GM12872 (cell line): ENCODE measurements at regions not wholly inside any gene's neighbourhood (a gene's known extent, or its start where the extent isn't known, plus 50 kb on each side); places are given as distances from the start of the nearest gene placed in this dataset.

Experiments
- TF ChIP-seq, protein P1 (sequence below): IDR thresholded peaks from 3 replicates; pipeline ENCODE4 v1.5.1; 2011; ENCODE audit warnings: low read depth, mild to moderate bottlenecking, low read length, moderate library complexity; ENCODE audit not compliant: insufficient read depth

DNA sequence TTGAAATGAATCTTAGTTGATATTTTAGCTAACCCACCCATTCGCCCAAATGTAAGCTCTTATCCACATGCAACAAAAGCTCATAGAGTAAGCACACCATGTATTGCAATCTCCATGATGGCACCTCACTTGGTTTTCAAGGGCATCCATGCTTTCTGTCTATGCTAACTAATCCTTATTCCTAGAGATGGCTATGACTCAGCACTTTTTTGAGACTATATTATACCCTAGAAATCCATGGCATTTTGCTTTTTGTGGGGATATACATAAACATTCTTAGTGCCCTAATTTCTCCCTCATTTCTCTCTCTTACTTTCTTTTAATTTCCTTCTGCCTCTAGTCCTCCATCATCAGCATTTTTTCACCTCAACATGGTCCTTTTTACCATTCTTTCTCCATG is 168.5 kb upstream of the STT3B start:
- TF ChIP-seq, protein P1, sequence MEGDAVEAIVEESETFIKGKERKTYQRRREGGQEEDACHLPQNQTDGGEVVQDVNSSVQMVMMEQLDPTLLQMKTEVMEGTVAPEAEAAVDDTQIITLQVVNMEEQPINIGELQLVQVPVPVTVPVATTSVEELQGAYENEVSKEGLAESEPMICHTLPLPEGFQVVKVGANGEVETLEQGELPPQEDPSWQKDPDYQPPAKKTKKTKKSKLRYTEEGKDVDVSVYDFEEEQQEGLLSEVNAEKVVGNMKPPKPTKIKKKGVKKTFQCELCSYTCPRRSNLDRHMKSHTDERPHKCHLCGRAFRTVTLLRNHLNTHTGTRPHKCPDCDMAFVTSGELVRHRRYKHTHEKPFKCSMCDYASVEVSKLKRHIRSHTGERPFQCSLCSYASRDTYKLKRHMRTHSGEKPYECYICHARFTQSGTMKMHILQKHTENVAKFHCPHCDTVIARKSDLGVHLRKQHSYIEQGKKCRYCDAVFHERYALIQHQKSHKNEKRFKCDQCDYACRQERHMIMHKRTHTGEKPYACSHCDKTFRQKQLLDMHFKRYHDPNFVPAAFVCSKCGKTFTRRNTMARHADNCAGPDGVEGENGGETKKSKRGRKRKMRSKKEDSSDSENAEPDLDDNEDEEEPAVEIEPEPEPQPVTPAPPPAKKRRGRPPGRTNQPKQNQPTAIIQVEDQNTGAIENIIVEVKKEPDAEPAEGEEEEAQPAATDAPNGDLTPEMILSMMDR, result no peak

DNA sequence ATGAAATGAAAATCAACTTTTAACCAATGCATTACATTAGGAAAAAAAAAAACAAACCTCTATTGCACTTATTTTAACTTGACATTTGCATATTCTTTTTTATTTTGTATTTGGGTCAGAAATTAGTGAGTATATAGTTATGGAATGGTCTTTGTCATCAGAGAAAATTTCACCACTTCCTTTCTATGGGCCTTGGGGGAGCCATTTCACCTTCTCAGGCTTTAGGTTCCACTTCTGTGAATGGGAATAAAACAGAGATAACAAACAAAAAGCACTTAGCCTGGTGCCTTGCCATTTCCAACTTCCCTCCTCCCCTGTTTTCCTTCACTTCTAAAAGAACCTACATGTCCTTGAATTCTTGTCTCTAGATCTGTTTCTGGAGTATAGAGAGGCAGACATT is 168.0 kb upstream of the STT3B start:
- TF ChIP-seq, protein P1, result 0 out of 3 replicates have a peak, but pooled peaks have one; percentile 6

DNA sequence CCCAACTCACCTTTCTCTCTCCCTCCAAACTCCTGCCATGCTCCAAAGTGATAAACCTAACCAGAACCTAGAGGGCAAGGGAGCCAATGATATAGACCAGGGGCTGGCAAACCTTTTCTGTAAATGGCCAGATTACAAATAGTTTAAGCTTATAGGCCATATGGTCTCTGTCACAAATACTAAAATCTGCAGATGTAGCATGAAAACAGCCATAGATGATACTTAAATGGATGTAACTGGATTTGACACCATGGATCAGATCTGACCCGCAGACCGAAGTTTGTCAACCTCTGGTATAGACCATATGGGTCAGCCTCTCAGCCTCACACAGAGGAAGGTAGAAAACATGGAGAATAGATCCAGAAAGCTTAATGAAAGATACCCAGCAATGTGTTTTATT is 165.2 kb upstream of the STT3B start:
- TF ChIP-seq, protein P1, result no peak

DNA sequence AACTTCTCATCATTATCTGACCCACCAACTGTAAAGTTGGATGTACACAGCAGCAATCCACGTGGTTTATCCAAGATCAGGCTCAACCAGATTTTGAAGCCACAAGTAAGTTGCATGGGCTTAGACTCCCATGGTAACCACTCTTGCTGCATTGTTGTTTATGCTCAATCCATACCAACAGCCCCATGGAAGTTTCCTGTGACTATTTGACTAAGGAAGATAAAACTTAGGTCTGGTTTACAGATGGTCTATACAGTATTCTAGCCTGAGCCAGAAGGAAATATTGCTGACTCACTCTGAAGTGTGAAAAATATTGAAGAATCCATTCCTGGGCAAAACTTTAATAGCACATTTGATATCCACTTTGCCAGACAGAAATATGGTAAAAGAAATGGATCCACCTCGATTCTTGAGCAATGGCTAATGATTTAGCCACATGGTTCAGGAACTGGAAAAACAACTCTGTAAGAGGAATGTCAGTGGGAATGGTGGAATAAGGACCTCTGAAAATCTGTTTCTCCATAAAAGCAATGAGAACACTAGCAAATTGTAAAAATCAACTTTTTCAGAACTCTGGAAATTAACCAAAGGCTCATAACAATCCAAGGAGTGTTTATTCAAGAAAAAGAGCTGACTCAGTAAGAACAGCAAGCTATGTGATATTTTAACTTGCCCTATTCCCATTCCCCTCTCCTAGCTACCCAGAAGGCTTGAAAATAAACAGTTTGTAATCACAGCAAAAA is 162.9 kb upstream of the STT3B start:
- TF ChIP-seq, protein P1, result no peak

DNA sequence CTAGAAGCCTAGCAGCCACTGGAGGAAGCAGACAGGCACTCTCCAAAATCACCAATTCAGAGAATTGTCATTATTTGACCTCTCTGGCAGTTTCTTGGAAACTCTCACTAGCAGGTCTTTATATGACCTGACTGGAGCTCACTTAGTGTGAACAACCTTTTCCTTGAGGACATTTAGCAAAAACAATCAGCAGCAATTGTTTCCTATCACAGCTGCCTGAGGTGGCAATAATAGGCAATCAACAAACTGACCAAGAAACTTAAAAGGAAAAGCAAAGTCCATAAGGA is 162.4 kb upstream of the STT3B start:
- TF ChIP-seq, protein P1, result no peak

DNA sequence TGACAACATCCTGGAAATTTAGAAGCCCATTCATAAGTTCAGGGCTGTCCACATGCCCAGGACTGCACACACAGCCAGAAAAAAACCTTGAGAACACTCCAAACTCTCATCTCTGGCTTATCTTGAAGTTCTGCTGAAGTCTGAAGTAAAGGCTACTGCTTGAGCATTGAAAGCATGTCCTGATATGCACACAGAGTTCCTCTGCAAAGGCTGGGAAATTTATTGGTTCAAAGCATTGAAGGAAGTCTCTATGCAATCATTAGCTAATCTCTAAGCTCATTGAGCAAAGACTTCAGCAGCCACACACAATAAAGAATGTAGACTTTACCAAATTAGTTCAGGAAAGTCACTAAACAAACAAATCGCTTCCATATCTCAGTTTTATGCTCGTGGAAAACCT is 162.0 kb upstream of the STT3B start:
- TF ChIP-seq, protein P1, result no peak

DNA sequence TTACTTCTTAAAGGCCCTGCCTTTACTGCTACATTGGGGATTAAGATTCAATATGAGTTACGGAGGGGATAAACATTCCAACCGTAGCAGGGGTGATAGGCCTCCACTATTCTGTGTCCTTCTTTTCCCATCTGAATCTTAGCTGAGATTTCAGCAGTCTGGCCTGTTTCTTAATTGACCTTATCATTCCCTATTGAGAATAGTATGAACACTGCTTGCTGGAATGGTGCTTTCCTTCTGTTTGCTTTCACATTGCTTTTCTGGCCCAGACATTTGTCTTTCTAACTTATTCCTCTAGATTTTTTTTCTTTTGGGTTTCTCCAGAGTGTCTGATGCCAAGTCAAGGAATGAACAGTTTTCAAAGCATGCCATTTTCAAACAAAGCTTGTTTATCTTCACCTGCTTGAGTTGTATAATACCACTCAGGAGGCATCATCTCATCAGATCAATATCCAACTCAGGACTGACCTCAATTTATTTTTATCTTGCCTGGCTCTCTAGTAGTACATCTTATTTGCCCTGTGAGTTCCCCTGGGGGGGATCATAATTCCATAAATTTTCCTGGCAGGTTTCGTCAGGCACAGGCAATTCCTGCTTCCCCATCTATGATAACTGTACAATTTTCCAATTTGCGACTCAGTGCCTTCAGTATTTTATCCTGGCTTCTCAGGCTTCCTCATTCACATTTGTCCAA is 161.1 kb upstream of the STT3B start:
- TF ChIP-seq, protein P1, result no peak
